Activated CD4-positive, CD25-positive, alpha-beta regulatory T cell treated with anti-CD3 and anti-CD28 coated beads, Interleukin-2, amount 50 U/mL, for 24 hours (primary cell): ENCODE measurements at regions not wholly inside any gene's neighbourhood (a gene's known extent, or its start where the extent isn't known, plus 50 kb on each side); places are given as distances from the start of the nearest gene placed in this dataset.

Experiments used
- ATAC-seq, 2 donors: fragments of 150-1000 bp; cut with Tn5 transposase; one replicate each; pipeline ENCODE4 v1.10.0; 2021; ENCODE audit warnings: mild to moderate bottlenecking in 1 of 2, moderate library complexity in 1 of 2

GRCh38 chr13:61852116-61852619 lies 436.5 kb upstream of the PCDH20 start:
- ATAC-seq = no peak

GRCh38 chr13:61850794-61851193 lies 435.1 kb upstream of the PCDH20 start:
- no peak for ATAC-seq

- no peak for ATAC-seq
Observed at GRCh38 chr13:61838568-61838967, 422.9 kb upstream of the PCDH20 start.

GRCh38 chr13:61833228-61833627 lies 417.6 kb upstream of the PCDH20 start:
- no peak for ATAC-seq

GRCh38 chr13:61831026-61831425 lies 415.4 kb upstream of the PCDH20 start:
- ATAC-seq = no peak

- no peak for ATAC-seq
Observed at GRCh38 chr13:61830475-61830874, 414.8 kb upstream of the PCDH20 start.

GRCh38 chr13:61824168-61824567 lies 408.5 kb upstream of the PCDH20 start:
- no peak for ATAC-seq

GRCh38 chr13:61812286-61812685 lies 396.6 kb upstream of the PCDH20 start:
- ATAC-seq = no peak

- no peak for ATAC-seq
Observed at GRCh38 chr13:61810065-61810464, 394.4 kb upstream of the PCDH20 start.

GRCh38 chr13:61797397-61797796 lies 381.7 kb upstream of the PCDH20 start:
- ATAC-seq = no peak

- no peak for ATAC-seq
Observed at GRCh38 chr13:61795580-61795979, 379.9 kb upstream of the PCDH20 start.

- no peak for ATAC-seq
Observed at GRCh38 chr13:61779456-61779855, 363.8 kb upstream of the PCDH20 start.

GRCh38 chr13:61778531-61778930 lies 362.9 kb upstream of the PCDH20 start:
- no peak for ATAC-seq

GRCh38 chr13:61777899-61778298 lies 362.2 kb upstream of the PCDH20 start:
- no peak for ATAC-seq

GRCh38 chr13:61777271-61777670 lies 361.6 kb upstream of the PCDH20 start:
- no peak for ATAC-seq

- no peak for ATAC-seq
Observed at GRCh38 chr13:61774903-61775302, 359.3 kb upstream of the PCDH20 start.

GRCh38 chr13:61770681-61771080 lies 355.0 kb upstream of the PCDH20 start:
- no peak for ATAC-seq

GRCh38 chr13:61768175-61768574 lies 352.5 kb upstream of the PCDH20 start:
- no peak for ATAC-seq

- no peak for ATAC-seq
Observed at GRCh38 chr13:61766667-61767058, 351.0 kb upstream of the PCDH20 start.

GRCh38 chr13:61765940-61766666 lies 350.5 kb upstream of the PCDH20 start:
- no peak for ATAC-seq

- ATAC-seq = no peak
Observed at GRCh38 chr13:61765181-61765742, 349.6 kb upstream of the PCDH20 start.

- no peak for ATAC-seq
Observed at GRCh38 chr13:61761690-61762089, 346.0 kb upstream of the PCDH20 start.

GRCh38 chr13:61760102-61760501 lies 344.5 kb upstream of the PCDH20 start:
- ATAC-seq = no peak

- ATAC-seq = no peak
Observed at GRCh38 chr13:61756031-61756430, 340.4 kb upstream of the PCDH20 start.

GRCh38 chr13:61751039-61751438 lies 335.4 kb upstream of the PCDH20 start:
- no peak for ATAC-seq
